Lower lobe of right lung (tissue), 2 donors: ENCODE measurements at regions not wholly inside any gene's neighbourhood (a gene's known extent, or its start where the extent isn't known, plus 50 kb on each side); places are given as distances from the start of the nearest gene placed in this dataset.

ENCODE experiments used
- ATAC-seq, 2 donors: fragments of 200-7000 bp; cut with Tn5 transposase; one replicate each; pipeline ENCODE4 v1.9.1; 2020 to 2022; ENCODE audit warnings: mild to moderate bottlenecking in 2 of 2, moderate library complexity in 2 of 2
- DNase-seq: peaks from one replicate; pipeline ENCODE4 v3.0.0-alpha.2; 2020
- H3K27ac ChIP-seq: fragments of 200-600 bp; one replicate; pipeline ENCODE4 v1.8.0; 2022
- H3K27me3 ChIP-seq: fragments of 200-600 bp; one replicate; pipeline ENCODE4 v1.8.0; 2022; ENCODE audit warnings: low read depth
- H3K36me3 ChIP-seq: fragments of 200-600 bp; one replicate; pipeline ENCODE4 v1.8.0; 2022; ENCODE audit warnings: mild to moderate bottlenecking
- H3K4me1 ChIP-seq: fragments of 200-600 bp; one replicate; pipeline ENCODE4 v1.8.0; 2022
- H3K4me3 ChIP-seq: fragments of 200-600 bp; one replicate; pipeline ENCODE4 v1.8.0; 2022; ENCODE audit warnings: mild to moderate bottlenecking
- H3K9me3 ChIP-seq: fragments of 200-600 bp; one replicate; pipeline ENCODE4 v1.8.0; 2022
- intact Hi-C: fragments of 100-400 bp; cut with DNase I; formaldehyde crosslinking; loops from one replicate; pipeline ENCODE4 v1.11.0; 2022
- TF ChIP-seq, protein P1 (sequence below): fragments of 200-600 bp; IDR thresholded peaks from one replicate; pipeline ENCODE4 v1.8.0; 2022; ENCODE audit warnings: antibody characterized with exemption, mild to moderate bottlenecking
- donor health status: DM: no; HTN: yes; CAD: no; lungs with severe emphysema.

- Histone ChIP-seq H3K9me3 (no peaks in the 10 kb centered on the region), H3K4me3 (no peak overlapping the region), H3K27ac (no peak overlapping the region), H3K4me1 (peaks cover 10% of the 10 kb centered on the region), H3K36me3 (no peaks in the 10 kb centered on the region), H3K27me3 (no peaks in the 10 kb centered on the region)
- intact Hi-C loops, result no loop called here
- DNase-seq, result no peak
- TF ChIP-seq, protein P1, sequence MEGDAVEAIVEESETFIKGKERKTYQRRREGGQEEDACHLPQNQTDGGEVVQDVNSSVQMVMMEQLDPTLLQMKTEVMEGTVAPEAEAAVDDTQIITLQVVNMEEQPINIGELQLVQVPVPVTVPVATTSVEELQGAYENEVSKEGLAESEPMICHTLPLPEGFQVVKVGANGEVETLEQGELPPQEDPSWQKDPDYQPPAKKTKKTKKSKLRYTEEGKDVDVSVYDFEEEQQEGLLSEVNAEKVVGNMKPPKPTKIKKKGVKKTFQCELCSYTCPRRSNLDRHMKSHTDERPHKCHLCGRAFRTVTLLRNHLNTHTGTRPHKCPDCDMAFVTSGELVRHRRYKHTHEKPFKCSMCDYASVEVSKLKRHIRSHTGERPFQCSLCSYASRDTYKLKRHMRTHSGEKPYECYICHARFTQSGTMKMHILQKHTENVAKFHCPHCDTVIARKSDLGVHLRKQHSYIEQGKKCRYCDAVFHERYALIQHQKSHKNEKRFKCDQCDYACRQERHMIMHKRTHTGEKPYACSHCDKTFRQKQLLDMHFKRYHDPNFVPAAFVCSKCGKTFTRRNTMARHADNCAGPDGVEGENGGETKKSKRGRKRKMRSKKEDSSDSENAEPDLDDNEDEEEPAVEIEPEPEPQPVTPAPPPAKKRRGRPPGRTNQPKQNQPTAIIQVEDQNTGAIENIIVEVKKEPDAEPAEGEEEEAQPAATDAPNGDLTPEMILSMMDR, result no peak
- ATAC-seq, result no peak
Measured at GRCh38 chr1:8159470-8160024, 133.4 kb upstream of the ERRFI1 start.

DNA sequence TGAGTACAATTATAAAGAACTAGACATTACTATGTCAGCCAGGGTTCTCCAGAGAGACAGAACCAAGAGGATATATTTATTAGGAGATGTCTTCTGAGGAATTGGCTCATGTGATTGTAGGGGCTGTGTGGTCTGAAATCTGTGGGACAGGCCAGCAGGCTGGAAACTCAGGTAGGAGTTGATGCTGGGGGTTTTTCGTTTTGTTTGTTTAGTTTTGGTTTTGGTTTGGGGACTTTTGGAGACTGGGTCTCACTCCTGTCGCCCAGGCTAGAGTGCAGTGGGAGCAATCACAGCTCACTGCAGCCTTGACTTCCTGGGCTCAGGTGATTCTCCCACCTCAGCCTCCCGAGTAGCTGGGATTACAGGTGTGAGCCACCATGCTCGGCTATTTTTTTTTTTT lies 132.9 kb upstream of the ERRFI1 start:
- intact Hi-C loops, result no loop called here
- H3K4me3 ChIP-seq, result no peak overlapping the region
- no peak for ATAC-seq
- no peaks in the 10 kb centered on the region for H3K9me3 ChIP-seq
- no peak overlapping the region for H3K27ac ChIP-seq
- no peaks in the 10 kb centered on the region for H3K36me3 ChIP-seq
- no peak for DNase-seq
- no peaks in the 10 kb centered on the region for H3K27me3 ChIP-seq
- TF ChIP-seq, protein P1, result no peak
- peaks cover 10% of the 10 kb centered on the region for H3K4me1 ChIP-seq

DNA sequence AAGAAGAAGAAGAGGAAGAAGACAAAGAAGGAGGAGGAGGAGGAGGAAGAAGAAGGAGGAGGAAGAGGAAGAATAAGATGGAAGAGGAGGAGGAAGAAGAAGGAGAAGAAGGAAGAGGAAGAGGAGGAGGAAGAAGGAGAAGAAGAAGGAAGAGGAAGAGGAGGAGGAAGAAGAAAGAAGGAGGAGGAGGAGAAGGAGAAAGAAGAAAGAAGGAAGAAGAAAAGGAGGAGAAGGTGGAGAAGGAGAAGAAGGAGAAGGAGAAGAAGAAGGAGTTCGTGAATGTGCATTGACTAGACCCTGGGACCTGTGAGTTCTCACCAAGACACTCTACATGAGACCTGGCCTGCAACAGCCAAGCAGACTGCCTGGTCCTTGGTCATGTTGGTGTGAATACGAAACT lies 131.7 kb upstream of the ERRFI1 start:
- no peak for DNase-seq
- intact Hi-C loops, result no loop called here
- Histone ChIP-seq H3K4me3 (no peak overlapping the region), H3K27me3 (no peaks in the 10 kb centered on the region), H3K36me3 (no peaks in the 10 kb centered on the region), H3K9me3 (no peaks in the 10 kb centered on the region), H3K4me1 (peaks cover 10% of the 10 kb centered on the region), H3K27ac (no peak overlapping the region)
- TF ChIP-seq, protein P1, result no peak
- no peak for ATAC-seq

GRCh38 chr1:8155528-8156186 lies 129.5 kb upstream of the ERRFI1 start:
- intact Hi-C loops, result no loop called here
- ATAC-seq (peak; percentile 70 to 72), DNase-seq (peak; percentile 47)
- H3K27me3 ChIP-seq, result no peaks in the 10 kb centered on the region
- TF ChIP-seq, protein P1, result no peak
- no peak overlapping the region for H3K27ac ChIP-seq
- peaks cover 10% of the 10 kb centered on the region for H3K4me1 ChIP-seq
- H3K9me3 ChIP-seq, result no peaks in the 10 kb centered on the region
- H3K4me3 ChIP-seq, result no peak overlapping the region
- no peaks in the 10 kb centered on the region for H3K36me3 ChIP-seq

- peaks cover 10% of the 10 kb centered on the region for H3K4me1 ChIP-seq
- no peaks in the 10 kb centered on the region for H3K9me3 ChIP-seq
- no peaks in the 10 kb centered on the region for H3K36me3 ChIP-seq
- no peak overlapping the region for H3K27ac ChIP-seq
- TF ChIP-seq, protein P1, result no peak
- intact Hi-C loops, result no loop called here
- ATAC-seq (peak in 1 of 2 donors; percentile 23), DNase-seq (no peak)
- H3K4me3 ChIP-seq, result no peak overlapping the region
- no peaks in the 10 kb centered on the region for H3K27me3 ChIP-seq
Measured at GRCh38 chr1:8154621-8155052, 128.5 kb upstream of the ERRFI1 start.
